ENCODE measurements at regions not wholly inside any gene's neighbourhood (a gene's known extent, or its start where the extent isn't known, plus 50 kb on each side); places are given as distances from the start of the nearest gene placed in this dataset.

DNA sequence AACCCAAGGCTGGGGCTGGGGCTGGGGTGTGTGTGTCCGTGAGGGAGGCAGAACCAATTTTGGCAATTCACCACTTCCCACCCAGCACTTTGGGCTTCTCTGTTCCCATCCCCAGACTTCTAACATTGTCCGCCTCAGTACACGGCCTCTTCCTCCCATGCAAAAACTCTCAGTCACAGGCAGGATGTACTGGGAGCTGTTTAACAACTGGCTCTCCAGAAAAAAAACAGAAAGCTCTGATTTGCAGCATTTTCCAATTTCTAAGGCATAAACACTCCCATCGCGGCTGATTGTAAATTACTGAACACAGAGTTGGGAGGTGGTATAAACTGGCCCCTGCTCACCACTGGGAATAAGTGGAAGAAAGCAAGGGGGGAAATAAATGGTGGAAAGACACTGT lies 73.1 kb upstream of the MAP4K3 start:
- Histone ChIP-seq H3K9me3 (replicated peaks in 1 of 11) (no peaks in the 10 kb centered on the region), H3K4me3 (no peak overlapping the region), H3K27ac (no peak overlapping the region), H3K4me2 (no peak overlapping the region), H3K36me3 (no peaks in the 10 kb centered on the region), H3K9ac (no peak overlapping the region), H3K27me3 (peaks cover 0 to 16% (median 0%) of the 10 kb centered on the region in 11 experiments; a peak in 3 of 22 replicates), H3K4me1 (peaks cover 10 to 31% (median 16%) of the 10 kb centered on the region in 10 experiments; a peak in 17 of 20 replicates), H4K20me1 (no peaks in the 10 kb centered on the region)
- no peak for TF ChIP-seq Cebpa-rat (IDR thresholded peaks at IDR 0.05)

DNA sequence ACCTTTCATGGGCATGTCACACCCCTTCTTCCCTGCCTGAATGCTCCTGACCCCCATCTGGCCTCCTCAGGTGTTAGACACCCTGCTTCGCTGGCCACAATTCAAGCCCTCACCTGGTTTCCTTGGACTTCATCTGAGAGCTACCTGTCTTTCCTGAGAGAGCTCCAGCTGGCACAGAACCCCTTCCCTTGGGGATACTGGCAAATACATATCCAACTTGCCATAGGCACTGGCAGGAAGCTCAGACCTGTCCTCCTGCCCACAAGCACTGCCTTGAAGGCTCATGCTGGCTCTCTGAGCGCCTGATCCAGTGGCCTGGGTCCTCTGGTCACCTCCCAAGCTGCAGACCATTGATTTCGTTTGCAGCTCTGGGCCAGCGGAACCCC lies 74.1 kb upstream of the MAP4K3 start:
- Histone ChIP-seq H3K27ac (no peak overlapping the region), H3K36me3 (no peaks in the 10 kb centered on the region), H3K27me3 (peaks cover 0 to 9% (median 0%) of the 10 kb centered on the region in 11 experiments; a peak in 2 of 22 replicates), H3K9ac (no peak overlapping the region), H3K4me1 (peaks cover 10 to 40% (median 21%) of the 10 kb centered on the region in 10 experiments; a peak in 17 of 20 replicates), H4K20me1 (no peaks in the 10 kb centered on the region), H3K9me3 (replicated peaks in 1 of 11) (no peaks in the 10 kb centered on the region), H3K4me3 (no peak overlapping the region), H3K4me2 (no peak overlapping the region)
- TF ChIP-seq Cebpa-rat (IDR thresholded peaks at IDR 0.05): no peak

DNA sequence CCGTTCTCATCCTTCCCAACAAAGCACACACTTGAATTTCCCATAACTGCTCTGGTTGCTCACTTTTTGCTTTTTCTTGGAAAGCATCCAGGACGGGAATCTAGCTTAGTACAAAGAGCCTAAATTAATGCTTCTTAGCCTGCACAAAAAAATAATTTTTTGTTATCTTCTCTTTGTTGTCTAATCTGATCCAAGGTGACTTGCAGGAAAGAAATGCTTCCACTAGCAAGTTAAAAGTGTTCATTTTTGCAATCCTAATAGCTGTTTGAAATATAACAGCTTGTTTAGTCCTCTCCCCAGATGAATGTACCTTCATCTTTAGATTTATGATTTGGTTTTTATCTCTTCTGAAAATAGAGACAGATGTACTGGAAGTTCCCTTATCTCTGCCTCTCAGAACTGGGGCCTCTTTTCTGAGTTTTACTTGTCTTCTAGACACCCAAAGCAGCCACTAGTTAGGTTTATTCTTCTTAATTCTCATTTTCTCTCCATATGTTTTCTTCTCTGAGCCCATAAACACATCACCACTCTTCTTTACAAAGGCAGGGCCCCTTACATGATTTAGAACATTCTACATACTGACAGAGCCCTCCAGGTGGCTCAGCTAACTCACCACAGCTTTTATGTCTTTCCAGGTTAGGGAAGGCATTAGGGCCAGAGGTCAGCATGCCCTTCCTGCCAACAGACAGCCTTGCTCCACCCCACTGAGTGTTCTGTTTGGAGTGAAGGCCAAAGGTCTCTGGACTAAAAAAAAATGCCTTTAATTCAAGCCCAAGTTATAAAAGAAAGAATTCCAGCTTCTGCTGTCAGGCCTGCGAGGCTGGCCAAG lies 74.7 kb upstream of the MAP4K3 start:
- no peak for TF ChIP-seq Cebpa-rat (IDR thresholded peaks at IDR 0.05)
- Histone ChIP-seq H3K27ac (no peak overlapping the region), H3K9me3 (replicated peaks in 1 of 11) (no peaks in the 10 kb centered on the region), H4K20me1 (no peaks in the 10 kb centered on the region), H3K27me3 (peaks cover 0 to 6% (median 0%) of the 10 kb centered on the region in 11 experiments; a peak in 2 of 22 replicates), H3K4me1 (peaks cover 10 to 40% (median 21%) of the 10 kb centered on the region in 10 experiments; a peak in 17 of 20 replicates), H3K4me2 (no peak overlapping the region; a peak in 1 of 22 replicates), H3K4me3 (no peak overlapping the region), H3K36me3 (no peaks in the 10 kb centered on the region), H3K9ac (no peak overlapping the region)

DNA sequence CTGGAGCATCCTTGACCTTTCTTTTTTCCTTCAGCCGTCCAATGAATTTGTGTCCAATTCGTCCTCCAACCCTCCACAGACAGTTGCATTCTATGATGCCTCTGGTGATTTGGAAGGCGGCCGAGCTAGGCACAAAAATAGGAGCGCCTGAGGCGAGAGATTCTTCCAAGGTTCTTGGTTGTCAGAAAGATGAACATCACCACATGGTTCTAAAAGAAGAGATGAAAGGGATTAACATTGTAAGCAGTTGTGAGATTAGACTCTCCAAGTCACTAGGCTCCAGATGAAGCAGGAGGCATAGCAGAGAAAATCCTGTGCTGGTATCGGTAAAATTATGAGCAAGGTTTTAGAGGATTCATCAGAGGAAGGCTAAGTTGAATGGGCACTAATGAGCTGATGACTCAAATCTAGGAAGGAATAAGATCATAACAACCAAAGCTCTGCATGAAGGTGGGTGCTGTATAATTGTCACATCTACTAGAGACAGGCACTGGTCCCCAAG lies 75.4 kb upstream of the MAP4K3 start:
- Histone ChIP-seq H4K20me1 (no peaks in the 10 kb centered on the region), H3K27me3 (peaks cover 0 to 6% (median 0%) of the 10 kb centered on the region in 11 experiments; a peak in 2 of 22 replicates), H3K4me3 (no peak overlapping the region), H3K4me1 (peaks cover 10 to 40% (median 21%) of the 10 kb centered on the region in 10 experiments; a peak in 17 of 20 replicates), H3K27ac (no peak overlapping the region; a peak in 1 of 22 replicates), H3K9me3 (replicated peaks in 1 of 11) (no peaks in the 10 kb centered on the region), H3K36me3 (no peaks in the 10 kb centered on the region), H3K4me2 (peak overlapping the region in 2 of 11 experiments; percentile 52 to 68; a peak in 3 of 22 replicates), H3K9ac (no peak overlapping the region)
- no peak for TF ChIP-seq Cebpa-rat (IDR thresholded peaks at IDR 0.05)

DNA sequence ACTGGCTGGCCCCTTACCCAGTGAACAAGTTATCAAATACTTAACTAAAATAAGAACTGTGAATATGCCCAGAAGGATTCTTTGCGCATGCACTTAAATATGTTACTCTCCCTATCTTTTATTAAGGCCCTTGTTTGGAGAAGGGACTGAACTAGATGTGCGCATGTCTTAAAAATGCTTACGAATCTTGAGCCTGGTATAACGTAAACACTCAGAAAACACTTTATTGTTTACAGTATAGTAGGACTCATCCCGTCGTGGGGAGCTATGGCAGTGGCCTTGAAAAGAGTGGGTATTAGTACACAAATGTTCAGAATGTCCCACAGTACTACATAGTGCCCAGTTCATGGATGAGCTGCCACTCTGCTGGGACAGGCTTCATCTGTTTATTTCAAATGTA lies 75.9 kb upstream of the MAP4K3 start:
- TF ChIP-seq Cebpa-rat (IDR thresholded peaks at IDR 0.05): no peak
- no peak overlapping the region for H3K4me3 ChIP-seq
- H3K27me3 ChIP-seq: peaks cover 0 to 6% (median 0%) of the 10 kb centered on the region in 11 experiments; a peak in 2 of 22 replicates
- H3K9ac ChIP-seq: no peak overlapping the region
- no peaks in the 10 kb centered on the region for H3K9me3 ChIP-seq (replicated peaks in 1 of 11)
- H4K20me1 ChIP-seq: no peaks in the 10 kb centered on the region
- H3K36me3 ChIP-seq: no peaks in the 10 kb centered on the region
- H3K27ac ChIP-seq: peak overlapping the region in 2 of 11 experiments; percentile 20 to 36; a peak in 3 of 22 replicates
- H3K4me1 ChIP-seq: peaks cover 10 to 40% (median 21%) of the 10 kb centered on the region in 10 experiments; a peak in 17 of 20 replicates
- H3K4me2 ChIP-seq: peak overlapping the region in 8 of 11 experiments; percentile 2 to 68 (median 36); a peak in 12 of 22 replicates

DNA sequence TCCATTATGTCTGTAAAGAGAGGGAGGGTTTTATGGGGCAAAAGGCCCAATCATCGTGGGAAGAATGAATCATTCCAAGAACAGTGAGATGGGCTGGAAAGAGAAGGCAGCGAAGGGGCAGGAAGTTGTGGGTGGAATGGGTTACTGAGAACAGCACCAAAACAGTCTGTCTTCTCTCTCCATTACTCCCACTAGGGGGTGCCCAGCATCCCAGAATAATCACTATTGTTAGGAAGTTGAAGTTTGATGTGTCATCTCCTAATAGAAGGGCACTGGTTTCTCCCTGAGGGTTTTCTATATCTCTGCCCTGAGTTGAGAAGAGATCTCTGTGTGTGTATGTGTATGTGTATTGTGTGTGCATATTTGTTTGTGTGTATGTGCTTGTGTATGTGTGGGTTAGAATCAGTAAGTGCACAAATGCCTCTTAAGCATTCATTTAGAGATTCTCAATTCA lies 76.6 kb upstream of the MAP4K3 start:
- H4K20me1 ChIP-seq: no peaks in the 10 kb centered on the region
- no peaks in the 10 kb centered on the region for H3K36me3 ChIP-seq
- H3K4me1 ChIP-seq: peaks cover 10 to 40% (median 21%) of the 10 kb centered on the region in 10 experiments; a peak in 17 of 20 replicates
- H3K4me2 ChIP-seq: peak overlapping the region; percentile 1 to 68 (median 29); a peak in 18 of 22 replicates
- peak overlapping the region in 5 of 11 experiments; percentile 19 to 50 (median 22); a peak in 6 of 22 replicates for H3K27ac ChIP-seq
- no peak for TF ChIP-seq Cebpa-rat (IDR thresholded peaks at IDR 0.05)
- peaks cover 0 to 6% (median 0%) of the 10 kb centered on the region in 11 experiments; a peak in 2 of 22 replicates for H3K27me3 ChIP-seq
- no peak overlapping the region for H3K4me3 ChIP-seq
- no peak overlapping the region for H3K9ac ChIP-seq
- no peaks in the 10 kb centered on the region for H3K9me3 ChIP-seq (replicated peaks in 1 of 11)

DNA sequence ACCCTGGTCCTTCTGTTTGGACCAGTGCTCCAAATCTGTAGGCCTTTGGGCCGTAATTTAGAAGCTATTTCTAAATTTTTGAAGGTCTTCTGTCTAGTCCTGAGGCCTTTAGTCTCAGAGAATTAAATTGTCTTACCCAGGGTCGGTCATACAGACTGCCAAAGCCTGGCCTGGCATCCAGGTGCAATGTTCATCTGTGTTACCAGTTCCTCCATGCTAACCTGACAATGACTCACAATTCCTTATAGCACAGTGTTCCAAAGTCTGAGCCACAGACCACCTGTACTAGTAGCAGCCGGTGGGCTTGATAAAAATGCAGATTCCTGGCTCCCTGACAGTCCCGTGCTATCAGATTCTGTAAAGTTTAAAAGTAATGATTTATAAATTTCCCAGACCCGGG lies 77.7 kb upstream of the MAP4K3 start:
- Histone ChIP-seq H3K4me1 (peaks cover 10 to 40% (median 21%) of the 10 kb centered on the region in 10 experiments; a peak in 17 of 20 replicates), H3K9ac (no peak overlapping the region), H3K4me2 (0 out of 22 replicates have a peak overlapping the region, but pooled peaks of 2 of the 11 experiments have one; percentile 3 to 6)

DNA sequence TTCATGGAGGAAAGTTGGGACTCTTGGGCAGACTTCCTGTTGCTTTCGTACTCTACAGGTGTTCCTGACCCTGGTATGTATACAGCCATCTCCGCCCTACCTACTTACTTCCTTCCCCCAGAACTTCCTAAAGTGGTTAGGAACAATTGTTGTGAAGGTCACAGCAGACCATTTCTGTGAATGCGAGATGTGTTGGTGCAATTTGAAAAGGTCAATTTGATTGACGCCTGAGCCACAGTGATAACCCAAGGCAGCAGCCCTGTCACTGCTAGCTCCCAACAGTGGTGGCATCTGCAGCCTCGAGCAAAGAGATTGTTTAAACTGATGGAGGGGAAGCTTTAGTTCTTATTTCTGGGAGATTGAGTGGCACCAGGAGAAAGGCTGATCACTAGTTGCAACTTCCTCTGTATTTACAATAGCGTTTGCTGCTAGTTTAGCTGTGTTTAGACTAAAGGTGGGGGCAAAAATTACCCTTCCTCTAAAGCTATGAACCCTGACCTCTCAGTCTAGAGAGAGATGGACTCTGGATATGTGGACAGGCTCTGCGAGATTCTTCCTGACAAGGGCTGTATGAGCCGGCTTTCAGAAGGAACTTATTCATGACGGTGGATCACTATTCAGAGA lies 78.3 kb upstream of the MAP4K3 start:
- peak overlapping the region in 4 of 11 experiments; percentile 3 to 6 (median 3); a peak in 1 of 22 replicates for H3K4me2 ChIP-seq

More for the DNA sequence above, 77.7 kb upstream of the MAP4K3 start:
- H3K4me3 ChIP-seq: no peak overlapping the region
- no peak for TF ChIP-seq Cebpa-rat (IDR thresholded peaks at IDR 0.05)
- peaks cover 0 to 6% (median 0%) of the 10 kb centered on the region in 11 experiments; a peak in 2 of 22 replicates for H3K27me3 ChIP-seq
- no peaks in the 10 kb centered on the region for H4K20me1 ChIP-seq
- H3K9me3 ChIP-seq (replicated peaks in 1 of 11): peaks cover 0 to 2% (median 0%) of the 10 kb centered on the region in 11 experiments; a peak in 4 of 22 replicates
- no peak overlapping the region; a peak in 1 of 22 replicates for H3K27ac ChIP-seq
- H3K36me3 ChIP-seq: no peaks in the 10 kb centered on the region

More for the DNA sequence above, 78.3 kb upstream of the MAP4K3 start:
- Histone ChIP-seq H3K27ac (no peak overlapping the region), H3K4me3 (no peak overlapping the region), H3K9ac (no peak overlapping the region), H3K36me3 (no peaks in the 10 kb centered on the region), H3K27me3 (peaks cover 0 to 6% (median 0%) of the 10 kb centered on the region in 11 experiments; a peak in 1 of 22 replicates), H4K20me1 (no peaks in the 10 kb centered on the region), H3K9me3 (replicated peaks in 1 of 11) (peaks cover 0 to 7% (median 0%) of the 10 kb centered on the region in 11 experiments; a peak in 5 of 22 replicates), H3K4me1 (peaks cover 10 to 40% (median 21%) of the 10 kb centered on the region in 10 experiments; a peak in 17 of 20 replicates)
- no peak for TF ChIP-seq Cebpa-rat (IDR thresholded peaks at IDR 0.05)
